MCF 10A (cell line): ENCODE measurements at regions not wholly inside any gene's neighbourhood (a gene's known extent, or its start where the extent isn't known, plus 50 kb on each side); places are given as distances from the start of the nearest gene placed in this dataset.

Experiments
- BruUV-seq: library from RNA; stranded (reverse); fragments of 400-500 nt; replicated peaks from 2 replicates; lab custom pipeline; 2021; lab: Mats Ljungman, UMichigan
- CTCF ChIA-PET: fragments of 300-600 bp; sonication (Branson Sonifier 250); formaldehyde crosslinking; extraction: SDS; loops from one replicate; lab custom pipeline; 2021; ENCODE audit warnings: antibody characterized with exemption, inconsistent platforms; lab: Yijun Ruan, JAX
- POLR2A ChIA-PET: fragments of 300-600, 350-650 bp; sonication (Branson Sonifier 250); formaldehyde crosslinking; extraction: SDS; loops from one replicate; lab custom pipeline; 2020; ENCODE audit warnings: antibody characterized with exemption, inconsistent platforms; lab: Yijun Ruan, JAX
- DNase-seq: peaks from one replicate; pipeline ENCODE4 v3.0.0-alpha.2; 2018; ENCODE audit not compliant: unreplicated experiment
- H3K27ac Mint-ChIP-seq: one replicate; pipeline ENCODE4 v1.8.0; 2022; ENCODE audit warnings: mild to moderate bottlenecking, low read depth, mixed read lengths; ENCODE audit not compliant: unreplicated experiment
- H3K27me3 Mint-ChIP-seq: one replicate; pipeline ENCODE4 v1.8.0; 2022; ENCODE audit warnings: mixed read lengths; ENCODE audit not compliant: insufficient read depth, unreplicated experiment
- H3K36me3 Mint-ChIP-seq: one replicate; pipeline ENCODE4 v1.8.0; 2022; ENCODE audit warnings: mild to moderate bottlenecking, moderate library complexity, mixed read lengths; ENCODE audit not compliant: insufficient read depth, unreplicated experiment
- H3K4me1 Mint-ChIP-seq: one replicate; pipeline ENCODE4 v1.8.0; 2022; ENCODE audit warnings: mixed read lengths; ENCODE audit not compliant: insufficient read depth, unreplicated experiment
- H3K4me3 Mint-ChIP-seq: one replicate; pipeline ENCODE4 v1.8.0; 2022; ENCODE audit warnings: mild to moderate bottlenecking, moderate library complexity, mixed read lengths; ENCODE audit not compliant: unreplicated experiment
- H3K9me3 Mint-ChIP-seq: one replicate; pipeline ENCODE4 v1.8.0; 2022; ENCODE audit warnings: mixed read lengths; ENCODE audit not compliant: unreplicated experiment
- CTCF ChIP-seq: fragments of 200-600 bp; IDR thresholded peaks from one replicate; pipeline ENCODE4 v1.8.0; 2022; ENCODE audit warnings: antibody characterized with exemption, mild to moderate bottlenecking; ENCODE audit not compliant: unreplicated experiment
- intact Hi-C: fragments of 100-400 bp; cut with micrococcal nuclease; formaldehyde crosslinking; loops from 2 replicates; pipeline ENCODE4 v1.14.1; 2022

GRCh38 chr18:67742954-67743353 lies 226.4 kb upstream of the DSEL start:
- H3K27ac Mint-ChIP-seq, result no peak overlapping the region
- peaks cover 6% of the 10 kb centered on the region for H3K36me3 Mint-ChIP-seq
- H3K4me3 Mint-ChIP-seq, result no peak overlapping the region
- no peaks in the 10 kb centered on the region for H3K27me3 Mint-ChIP-seq
- no peak for TF ChIP-seq CTCF
- DNase-seq, result no peak
- no TSS peak for BruUV-seq
- ChIA-PET POLR2A (interaction anchor here (0.7 kb wide), 1 partner anchor 131 kb away, joined by 3 read pairs; no protein-coding TSS in a partner anchor), CTCF (interaction anchor here (0.8 to 1.0 kb wide), 2 partner anchors 102 to 227 kb away, joined by 3 read pairs; no protein-coding TSS in a partner anchor)
- H3K9me3 Mint-ChIP-seq, result peaks cover 9% of the 10 kb centered on the region
- no peaks in the 10 kb centered on the region for H3K4me1 Mint-ChIP-seq
- intact Hi-C loops, result no loop called here

GRCh38 chr18:67742525-67742924 lies 226.0 kb upstream of the DSEL start:
- Mint-ChIP-seq H3K27me3 (no peaks in the 10 kb centered on the region), H3K4me1 (no peaks in the 10 kb centered on the region), H3K4me3 (no peak overlapping the region), H3K27ac (no peak overlapping the region), H3K36me3 (peaks cover 6% of the 10 kb centered on the region), H3K9me3 (peaks cover 9% of the 10 kb centered on the region)
- intact Hi-C loops, result no loop called here
- CTCF ChIA-PET, result interaction anchor here (1.0 kb wide), 1 partner anchor 102 kb away, joined by 3 read pairs; no protein-coding TSS in a partner anchor
- no peak for DNase-seq
- BruUV-seq, result no TSS peak
- POLR2A ChIA-PET, result interaction anchor here (0.7 kb wide), 1 partner anchor 131 kb away, joined by 3 read pairs; no protein-coding TSS in a partner anchor
- no peak for TF ChIP-seq CTCF

GRCh38 chr18:67735506-67735905 lies 219.0 kb upstream of the DSEL start:
- peaks cover 6% of the 10 kb centered on the region for H3K9me3 Mint-ChIP-seq
- DNase-seq, result no peak
- intact Hi-C loops, result no loop called here
- H3K27ac Mint-ChIP-seq, result peak overlapping the region; percentile 61
- no peak for TF ChIP-seq CTCF
- ChIA-PET POLR2A (interaction anchor here (0.6 to 4.7 kb wide), 3 partner anchors 37 to 705 kb away, joined by 3 to 56 read pairs (median 3); partner anchors contain the start of gene DSEL), CTCF (no interaction called here)
- H3K4me1 Mint-ChIP-seq, result peaks cover 15% of the 10 kb centered on the region
- H3K27me3 Mint-ChIP-seq, result no peaks in the 10 kb centered on the region
- H3K4me3 Mint-ChIP-seq, result no peak overlapping the region
- H3K36me3 Mint-ChIP-seq, result no peaks in the 10 kb centered on the region
- BruUV-seq, result no TSS peak

DNA sequence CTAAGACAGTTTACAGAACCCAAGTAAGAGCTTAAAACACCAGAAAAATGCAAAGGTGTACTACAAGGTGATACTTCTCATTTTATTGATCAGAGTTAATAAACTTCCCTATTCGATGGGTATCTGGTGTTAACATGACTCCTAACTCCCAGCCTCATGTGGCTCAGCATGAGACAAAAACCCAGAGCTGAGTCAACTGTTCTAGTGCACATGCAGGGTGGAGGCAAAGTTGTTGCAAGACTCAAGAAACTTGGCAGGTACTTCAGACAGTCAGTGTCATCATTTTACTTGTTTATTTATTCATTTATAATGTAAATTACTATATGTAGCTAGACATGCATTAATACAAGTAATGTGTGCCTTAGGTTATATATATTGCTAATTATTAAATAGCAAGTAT lies 216.6 kb upstream of the DSEL start:
- BruUV-seq, result no TSS peak
- intact Hi-C loops, result loop anchor here (2.0 kb wide), 3 partner anchors 50 to 216 kb away; partner anchors contain the start of gene DSEL
- ChIA-PET POLR2A (interaction anchor here (1.2 to 4.7 kb wide), 4 partner anchors 51 to 215 kb away, joined by 4 to 56 read pairs (median 8); partner anchors contain the start of gene DSEL), CTCF (no interaction called here)
- TF ChIP-seq CTCF, result no peak
- DNase-seq, result peak; percentile 87
- Mint-ChIP-seq H3K27me3 (no peaks in the 10 kb centered on the region), H3K4me1 (peaks cover 21% of the 10 kb centered on the region), H3K36me3 (no peaks in the 10 kb centered on the region), H3K27ac (no peak overlapping the region), H3K4me3 (no peak overlapping the region), H3K9me3 (peaks cover 6% of the 10 kb centered on the region)
